ENCODE measurements at regions not wholly inside any gene's neighbourhood (a gene's known extent, or its start where the extent isn't known, plus 50 kb on each side); places are given as distances from the start of the nearest gene placed in this dataset.

- TF ChIP-seq, protein P1, sequence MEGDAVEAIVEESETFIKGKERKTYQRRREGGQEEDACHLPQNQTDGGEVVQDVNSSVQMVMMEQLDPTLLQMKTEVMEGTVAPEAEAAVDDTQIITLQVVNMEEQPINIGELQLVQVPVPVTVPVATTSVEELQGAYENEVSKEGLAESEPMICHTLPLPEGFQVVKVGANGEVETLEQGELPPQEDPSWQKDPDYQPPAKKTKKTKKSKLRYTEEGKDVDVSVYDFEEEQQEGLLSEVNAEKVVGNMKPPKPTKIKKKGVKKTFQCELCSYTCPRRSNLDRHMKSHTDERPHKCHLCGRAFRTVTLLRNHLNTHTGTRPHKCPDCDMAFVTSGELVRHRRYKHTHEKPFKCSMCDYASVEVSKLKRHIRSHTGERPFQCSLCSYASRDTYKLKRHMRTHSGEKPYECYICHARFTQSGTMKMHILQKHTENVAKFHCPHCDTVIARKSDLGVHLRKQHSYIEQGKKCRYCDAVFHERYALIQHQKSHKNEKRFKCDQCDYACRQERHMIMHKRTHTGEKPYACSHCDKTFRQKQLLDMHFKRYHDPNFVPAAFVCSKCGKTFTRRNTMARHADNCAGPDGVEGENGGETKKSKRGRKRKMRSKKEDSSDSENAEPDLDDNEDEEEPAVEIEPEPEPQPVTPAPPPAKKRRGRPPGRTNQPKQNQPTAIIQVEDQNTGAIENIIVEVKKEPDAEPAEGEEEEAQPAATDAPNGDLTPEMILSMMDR (IDR thresholded peaks at IDR 0.05; ENCODE audit: extremely low read depth in 1 of 2, insufficient read depth in 1 of 2, low read depth in 1 of 2, low read length in 2 of 2): no peak
- no peak for TF ChIP-seq EZH2 (IDR thresholded peaks at IDR 0.05; ENCODE audit: borderline replicate concordance, low read depth, low read length, severe bottlenecking)
Measured at GRCh38 chr6:115770851-115771250, 289.8 kb downstream of the FRK start.
